Activated CD4-positive, CD25-positive, alpha-beta regulatory T cell treated with anti-CD3 and anti-CD28 coated beads, Interleukin-2, amount 50 U/mL, for 16 hours (primary cell): ENCODE measurements at regions not wholly inside any gene's neighbourhood (a gene's known extent, or its start where the extent isn't known, plus 50 kb on each side); places are given as distances from the start of the nearest gene placed in this dataset.

Experiments
- DNase-seq: peaks from one replicate; pipeline ENCODE4 v3.0.0-alpha.2; 2020; ENCODE audit warnings: low read depth, low spot score

DNA sequence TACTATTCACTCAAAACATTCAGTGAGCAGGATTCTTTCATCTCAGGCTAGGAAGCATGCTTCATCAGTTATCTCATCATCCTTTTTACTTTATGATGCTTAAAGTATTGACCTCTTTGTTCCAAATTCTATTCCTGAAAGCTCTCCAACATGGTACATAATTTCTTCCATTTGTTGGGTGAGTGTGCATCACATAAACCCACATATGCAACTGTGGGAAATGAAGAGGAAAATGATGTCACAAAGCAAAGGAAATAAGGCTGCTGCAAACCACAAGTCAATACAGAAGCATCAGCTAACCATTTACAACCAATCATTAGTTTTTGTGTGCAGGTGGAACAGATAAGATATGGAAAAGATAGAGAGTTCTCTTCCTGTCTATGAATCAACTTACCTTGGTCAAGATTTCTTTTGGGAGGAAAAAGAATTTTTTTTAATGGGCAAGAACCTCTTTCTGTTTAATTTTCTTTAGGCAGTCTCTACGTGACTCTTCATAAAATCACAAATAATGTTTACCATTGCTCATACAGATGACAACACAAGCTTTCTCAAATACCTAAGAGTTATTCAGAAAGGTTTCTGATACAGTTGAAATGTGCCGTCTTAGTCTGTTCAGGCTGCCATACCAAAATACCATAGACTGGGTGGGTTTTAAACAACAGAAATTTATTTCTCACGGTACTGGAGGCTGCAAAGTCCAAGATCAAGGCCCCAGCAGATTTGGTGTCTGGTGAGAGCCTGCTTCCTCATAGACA lies 259.9 kb downstream of the ADGRG6 start:
- DNase-seq: no peak

DNA sequence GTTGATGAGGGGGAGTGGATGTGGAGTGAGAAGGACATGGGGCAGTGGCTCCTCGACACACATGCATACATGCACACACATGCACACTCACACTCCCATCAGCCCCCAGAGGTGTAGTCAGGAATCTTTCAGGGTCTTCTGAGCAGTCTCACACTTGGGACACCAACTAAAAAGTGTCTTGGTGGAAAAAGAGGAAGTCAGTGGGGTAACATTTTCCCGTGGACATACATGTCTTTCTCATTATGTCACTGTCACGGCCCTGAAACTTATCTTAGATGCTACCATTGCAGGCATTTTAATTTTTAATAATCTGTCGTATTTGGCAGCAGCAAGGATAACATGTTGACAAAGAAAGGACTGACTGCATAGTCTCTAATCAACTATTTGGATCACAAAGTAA lies 261.1 kb downstream of the ADGRG6 start:
- DNase-seq: no peak

DNA sequence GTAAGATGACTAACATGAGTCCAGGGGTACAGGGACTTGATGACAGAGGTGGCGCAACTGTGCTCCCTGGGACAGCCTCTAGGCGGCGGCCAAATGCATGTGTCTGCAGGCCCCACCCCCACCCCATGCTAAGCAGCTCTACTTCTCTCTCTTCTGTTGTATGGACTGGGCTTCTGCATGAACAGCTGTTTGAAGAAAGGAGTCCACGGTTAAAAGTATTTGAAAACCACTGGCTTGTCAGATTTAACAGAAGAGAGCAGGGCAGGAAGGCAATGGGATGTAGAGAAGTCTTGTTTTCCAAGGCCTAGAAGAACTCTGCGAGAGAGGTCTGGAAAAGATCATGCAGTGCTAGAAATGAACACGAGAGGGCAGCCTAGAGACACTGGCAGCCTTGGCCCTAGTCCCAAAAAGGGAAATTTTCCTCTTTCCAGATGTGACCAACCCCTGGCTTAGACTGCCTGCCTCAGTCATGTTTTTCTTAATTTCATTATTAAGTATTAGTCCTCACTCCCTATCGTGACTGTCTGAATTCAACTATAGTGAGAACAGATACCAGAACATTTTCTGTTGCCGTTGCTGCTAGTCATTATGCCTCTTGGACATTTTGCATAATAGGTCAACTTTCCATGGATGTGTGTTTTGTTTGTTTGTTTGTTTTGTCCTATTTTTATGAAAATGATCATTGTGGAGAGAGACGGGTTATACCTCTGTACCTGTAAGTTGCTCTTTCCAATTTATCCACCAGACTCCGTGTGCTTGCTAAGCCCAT lies 265.0 kb downstream of the ADGRG6 start:
- DNase-seq: peak; percentile 21

DNA sequence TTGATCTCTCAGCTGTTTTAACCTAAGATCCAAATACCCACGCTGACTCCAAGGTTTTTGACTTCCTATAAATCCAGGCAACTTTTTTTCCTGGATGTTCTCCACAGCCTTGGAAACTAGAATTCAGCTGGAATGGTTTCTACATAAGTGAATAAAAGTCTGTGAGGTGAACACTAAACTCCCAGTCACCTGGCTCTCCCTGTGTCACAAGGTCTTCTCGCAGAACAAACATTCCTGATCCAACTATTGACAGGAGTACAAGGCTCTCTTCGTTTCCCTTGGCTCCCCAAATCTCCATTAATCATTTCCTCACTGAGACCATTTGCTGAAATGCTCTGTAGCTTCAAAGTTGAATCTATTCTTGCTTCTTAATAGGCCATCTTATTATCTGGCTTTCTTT lies 265.7 kb downstream of the ADGRG6 start:
- no peak for DNase-seq

DNA sequence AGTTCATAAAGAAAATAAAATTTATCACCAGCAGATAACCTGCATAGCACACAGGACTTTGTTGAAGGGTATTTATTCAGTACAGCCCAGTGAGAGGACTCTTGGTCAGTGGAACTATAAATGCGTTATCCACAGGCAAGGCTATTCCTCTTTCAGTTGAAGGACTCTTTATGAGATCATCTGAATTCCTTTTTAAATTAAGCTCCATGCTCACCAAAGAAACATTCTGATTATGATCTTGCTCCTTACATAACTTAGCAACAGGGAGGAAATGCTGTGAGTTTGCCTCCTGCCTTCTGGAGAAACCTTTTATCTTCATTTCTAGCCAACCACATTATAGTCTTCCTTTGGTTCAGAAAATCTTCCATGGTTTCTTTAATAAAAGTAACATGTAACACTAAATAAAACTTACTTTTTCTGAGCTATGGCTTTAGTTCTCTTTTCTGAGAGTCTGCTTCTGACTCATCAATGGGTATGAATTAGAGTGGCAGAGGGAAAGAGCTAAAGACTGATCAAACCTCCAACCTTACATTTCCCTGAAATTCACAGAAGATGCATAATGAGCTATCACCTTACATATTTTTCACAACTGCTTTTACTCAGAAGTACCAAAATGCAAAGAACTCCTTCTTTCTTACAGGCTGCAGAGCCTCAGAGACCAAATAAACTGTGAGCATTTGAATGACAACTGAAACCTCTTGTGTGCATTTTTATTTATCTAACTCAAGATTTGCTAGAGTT lies 267.2 kb downstream of the ADGRG6 start:
- DNase-seq: no peak

DNA sequence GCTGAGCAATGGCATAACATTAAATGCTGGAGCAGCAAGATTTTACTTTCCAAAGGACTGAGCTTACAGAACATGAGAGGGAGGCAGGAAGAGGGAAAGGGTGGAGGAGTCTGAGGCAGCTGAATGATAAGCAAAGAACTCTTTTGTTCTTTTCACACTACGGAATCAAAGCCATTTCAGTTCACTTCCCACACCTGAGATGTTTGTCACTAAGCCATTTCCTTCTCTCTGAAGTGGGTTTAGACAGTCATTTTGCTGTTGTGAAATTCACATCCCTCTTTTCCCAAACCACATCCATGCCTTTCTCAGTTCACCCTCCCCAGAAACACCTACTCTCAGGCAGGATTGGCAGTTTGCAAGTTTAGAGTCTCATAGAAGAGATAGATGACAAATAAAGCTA lies 267.9 kb downstream of the ADGRG6 start:
- no peak for DNase-seq

GRCh38 chr6:142570221-142570671 lies 268.4 kb downstream of the ADGRG6 start:
- no peak for DNase-seq

GRCh38 chr6:142592876-142593275 lies 291.1 kb downstream of the ADGRG6 start:
- no peak for DNase-seq

GRCh38 chr6:142597836-142598235 lies 296.0 kb downstream of the ADGRG6 start:
- no peak for DNase-seq

GRCh38 chr6:142601427-142601826 lies 299.6 kb downstream of the ADGRG6 start:
- no peak for DNase-seq

GRCh38 chr6:142602972-142603371 lies 301.2 kb downstream of the ADGRG6 start:
- DNase-seq: no peak

DNA sequence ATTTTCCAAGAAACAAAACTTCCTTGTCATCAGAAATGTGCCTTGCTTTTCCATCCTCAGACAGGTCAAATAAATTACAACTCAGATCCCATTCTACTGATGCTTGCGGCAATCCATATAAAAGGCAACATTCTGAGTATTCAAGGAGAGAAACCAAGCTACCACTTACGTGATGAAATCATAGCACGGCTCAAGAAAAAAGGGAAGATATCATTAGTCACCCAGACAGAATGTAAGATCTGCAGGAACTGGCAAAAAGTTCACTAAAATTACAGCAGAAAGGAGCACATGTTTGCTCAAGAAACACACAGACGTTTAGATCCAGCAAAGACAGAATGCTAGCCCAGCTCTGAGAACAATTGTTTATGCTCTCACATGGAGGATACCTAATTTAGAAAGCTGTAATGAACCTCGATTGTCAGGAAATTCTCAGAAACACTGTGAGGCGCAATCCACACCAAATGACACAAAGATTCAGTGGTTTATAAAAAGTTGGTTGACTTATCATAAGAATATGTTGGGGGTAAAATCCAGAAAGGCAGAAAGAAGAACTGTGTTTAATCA lies 304.2 kb downstream of the ADGRG6 start:
- DNase-seq: no peak

- DNase-seq: no peak
Observed at GRCh38 chr6:142612956-142613355, 311.1 kb downstream of the ADGRG6 start.

GRCh38 chr6:142613981-142614380 lies 312.2 kb downstream of the ADGRG6 start:
- DNase-seq: no peak

GRCh38 chr6:142617158-142617557 lies 315.4 kb downstream of the ADGRG6 start:
- DNase-seq: no peak

DNA sequence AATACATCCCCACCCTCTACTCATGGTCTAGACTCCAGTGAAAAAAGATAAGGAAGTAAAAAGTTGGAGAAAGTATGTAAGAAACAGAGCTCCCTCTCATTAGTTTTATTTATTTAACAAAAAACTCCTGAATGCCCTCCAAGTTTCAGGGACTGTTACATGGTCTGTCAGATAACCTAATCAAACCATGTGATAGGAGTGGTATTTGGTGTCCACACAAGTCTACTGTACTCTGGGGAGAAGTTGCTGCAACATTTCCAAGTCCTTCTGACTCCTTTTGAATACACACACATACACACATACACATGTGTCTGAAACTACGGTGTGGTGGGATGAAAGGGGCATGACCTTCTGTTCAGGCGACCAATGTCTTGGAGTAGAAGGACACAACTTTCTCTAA lies 320.0 kb downstream of the ADGRG6 start:
- DNase-seq: no peak

DNA sequence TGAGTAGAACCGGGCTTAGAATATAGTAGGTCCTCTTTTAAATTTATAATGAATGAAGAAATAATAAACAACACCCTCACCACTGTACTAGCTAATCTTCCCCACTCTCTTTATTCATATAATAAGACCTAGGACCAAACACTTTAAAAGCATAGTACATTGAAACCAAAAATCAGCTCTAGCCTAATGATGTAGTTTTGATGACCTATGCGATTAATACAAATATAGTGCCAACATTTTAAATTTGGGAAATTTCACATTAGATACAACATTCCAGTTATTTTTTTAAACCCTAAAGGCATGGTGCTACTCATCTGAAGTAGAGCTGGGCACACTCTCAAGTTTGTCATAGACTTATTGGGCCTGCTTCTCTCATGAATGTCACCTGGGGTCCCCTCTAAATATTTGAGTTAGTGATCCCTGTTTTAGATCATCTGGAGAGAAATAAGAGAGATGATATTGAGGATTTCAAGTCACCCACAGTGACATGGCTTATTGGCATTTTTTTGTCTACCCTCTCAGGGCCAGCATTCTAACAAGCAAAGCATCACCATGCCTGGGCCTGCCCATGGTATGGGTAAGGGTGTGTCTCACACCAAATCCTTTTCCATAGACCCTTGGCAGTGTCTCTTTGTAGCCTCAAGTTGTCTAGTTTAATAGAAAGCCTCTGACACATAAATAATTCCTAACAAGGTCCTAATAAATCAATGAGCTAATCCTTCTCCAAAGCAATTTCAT lies 319.8 kb downstream of the HIVEP2 start:
- DNase-seq: no peak

DNA sequence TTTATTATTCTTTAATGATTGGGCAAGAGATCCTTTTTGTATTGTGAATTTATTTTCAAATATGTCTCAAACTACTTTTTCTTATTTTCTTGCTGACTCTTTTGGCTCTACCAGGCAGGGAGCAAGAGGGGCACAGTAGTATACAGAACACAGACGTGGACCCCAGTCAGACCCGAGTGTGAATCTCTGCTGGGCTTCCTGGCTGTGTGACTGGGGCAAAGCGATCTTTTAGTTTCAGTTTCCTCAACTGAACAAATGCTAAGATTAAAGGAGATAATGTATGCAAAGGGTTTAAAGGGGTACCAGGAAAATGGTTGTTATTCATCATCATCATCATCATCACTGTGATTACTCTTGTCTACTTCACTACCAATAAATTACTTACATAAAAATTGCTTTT lies 317.5 kb downstream of the HIVEP2 start:
- no peak for DNase-seq

DNA sequence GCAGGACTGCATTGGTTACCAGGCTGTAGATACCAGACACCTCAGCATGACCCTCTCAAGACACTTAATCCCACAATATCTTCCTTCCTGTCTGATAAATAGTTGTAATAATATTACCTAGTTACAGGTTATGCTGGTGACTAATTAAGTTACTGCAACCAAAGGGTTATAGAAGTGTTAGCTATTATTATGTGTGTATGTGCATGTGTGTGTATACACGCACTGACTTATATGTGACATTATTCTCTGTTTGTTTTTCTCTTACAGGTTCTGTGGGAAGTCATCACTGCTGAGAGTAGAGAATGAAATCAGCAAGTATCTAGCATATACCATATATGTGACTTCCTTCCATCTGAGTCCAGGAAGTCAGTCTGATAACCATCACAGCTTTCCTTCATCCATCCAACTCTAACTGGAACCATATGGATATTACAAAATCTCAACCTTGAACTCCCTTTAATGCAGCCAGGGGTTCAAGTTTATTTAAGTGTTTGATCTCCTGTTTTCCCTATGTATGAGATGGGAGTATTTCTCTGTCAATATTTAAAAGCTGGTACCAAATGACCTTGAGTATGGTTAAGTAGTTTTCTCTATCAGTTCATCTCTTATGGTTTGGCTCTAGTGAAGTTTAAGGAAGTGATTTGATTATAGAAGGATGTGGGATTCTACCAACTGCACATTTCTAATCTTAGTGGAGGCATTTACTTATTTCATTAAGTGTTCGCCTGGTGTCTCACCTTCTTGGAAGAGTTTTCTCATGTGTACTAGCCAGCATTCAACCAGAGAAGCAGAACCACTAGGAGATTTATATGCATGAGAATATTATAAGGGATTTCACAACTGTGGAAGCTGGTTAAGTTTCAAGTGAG lies 313.2 kb downstream of the HIVEP2 start:
- DNase-seq: no peak

- no peak for DNase-seq
Observed at GRCh38 chr6:142633317-142633716, 311.7 kb downstream of the HIVEP2 start.
